H9 (cell line): ENCODE measurements at regions not wholly inside any gene's neighbourhood (a gene's known extent, or its start where the extent isn't known, plus 50 kb on each side); places are given as distances from the start of the nearest gene placed in this dataset.

ENCODE experiments used
- DNase-seq: peaks from one replicate; pipeline ENCODE4 v3.0.0-alpha.2; 2017
- H2AFZ ChIP-seq: one replicate; pipeline ENCODE4 v1.6.1; 2013; ENCODE audit warnings: mild to moderate bottlenecking, low read length, control low read depth, moderate library complexity
- H2AK5ac ChIP-seq: 2 replicates; pipeline ENCODE4 v1.6.1; 2013; ENCODE audit warnings: low read length, control low read depth, mixed read lengths; ENCODE audit not compliant: insufficient read length
- H2BK120ac ChIP-seq: one replicate; pipeline ENCODE4 v1.6.1; 2013; ENCODE audit warnings: low read depth, mild to moderate bottlenecking, low read length, control low read depth, inconsistent platforms; ENCODE audit not compliant: poor library complexity, severe bottlenecking
- H2BK12ac ChIP-seq: 2 replicates; pipeline ENCODE4 v1.6.1; 2013; ENCODE audit warnings: low read length, control low read depth, mixed read lengths, low read depth; ENCODE audit not compliant: insufficient read length
- H2BK15ac ChIP-seq: 2 replicates; pipeline ENCODE4 v1.6.1; 2013; ENCODE audit warnings: low read depth, low read length, control low read depth
- H2BK20ac ChIP-seq: one replicate; pipeline ENCODE4 v1.6.1; 2013; ENCODE audit warnings: low read depth, mild to moderate bottlenecking, low read length, control low read depth, inconsistent platforms; ENCODE audit not compliant: poor library complexity, severe bottlenecking
- H2BK5ac ChIP-seq: 2 replicates; pipeline ENCODE4 v1.6.1; 2013; ENCODE audit warnings: low read length, control low read depth, mixed read lengths; ENCODE audit not compliant: insufficient read length
- H3K14ac ChIP-seq: 2 replicates; pipeline ENCODE4 v1.6.1; 2013; ENCODE audit warnings: low read length, control low read depth; ENCODE audit not compliant: insufficient read depth
- H3K18ac ChIP-seq: 2 replicates; pipeline ENCODE4 v1.6.1; 2013; ENCODE audit warnings: low read depth, mild to moderate bottlenecking, mixed read lengths, low read length, control low read depth; ENCODE audit not compliant: insufficient read length
- H3K23ac ChIP-seq: 2 replicates; pipeline ENCODE4 v1.6.1; 2013; ENCODE audit warnings: low read length, control low read depth, mixed read lengths, low read depth; ENCODE audit not compliant: insufficient read length
- H3K23me2 ChIP-seq: 2 replicates; pipeline ENCODE4 v1.6.1; 2013; ENCODE audit warnings: low read depth, mild to moderate bottlenecking, mixed read lengths, low read length, control low read depth; ENCODE audit not compliant: insufficient read length, poor library complexity, severe bottlenecking
- H3K27ac ChIP-seq: 2 replicates; pipeline ENCODE4 v1.5.1; 2013; ENCODE audit warnings: low read length, control low read depth, mixed read lengths, low read depth; ENCODE audit not compliant: insufficient read length
- H3K27me3 ChIP-seq: 2 replicates; pipeline ENCODE4 v1.6.1; 2013; ENCODE audit warnings: low read length, control low read depth, inconsistent platforms; ENCODE audit not compliant: insufficient read depth
- H3K4ac ChIP-seq: 2 replicates; pipeline ENCODE4 v1.6.1; 2013; ENCODE audit warnings: low read depth, mild to moderate bottlenecking, control low read depth, inconsistent platforms, low read length, moderate library complexity
- H3K4me1 ChIP-seq: 2 replicates; pipeline ENCODE4 v1.6.1; 2013; ENCODE audit warnings: low read length, control low read depth, inconsistent platforms; ENCODE audit not compliant: insufficient read depth
- H3K4me2 ChIP-seq: 2 replicates; pipeline ENCODE4 v1.6.1; 2013; ENCODE audit warnings: low read length, control low read depth, mixed read lengths; ENCODE audit not compliant: insufficient read length, insufficient read depth
- H3K56ac ChIP-seq: 2 replicates; pipeline ENCODE4 v1.6.1; 2013; ENCODE audit warnings: low read depth, mild to moderate bottlenecking, mixed read lengths, low read length, control low read depth; ENCODE audit not compliant: insufficient read length
- H3K79me1 ChIP-seq: 2 replicates; pipeline ENCODE4 v1.6.1; 2013; ENCODE audit warnings: low read depth, mild to moderate bottlenecking, moderate library complexity, low read length, control low read depth, inconsistent platforms; ENCODE audit not compliant: insufficient read depth, poor library complexity, severe bottlenecking
- H3K79me2 ChIP-seq: 2 replicates; pipeline ENCODE4 v1.6.1; 2013; ENCODE audit warnings: low read length, control low read depth, inconsistent platforms; ENCODE audit not compliant: insufficient read depth
- H3K9ac ChIP-seq: 2 replicates; pipeline ENCODE4 v1.6.1; 2013; ENCODE audit warnings: low read length, control low read depth, mixed read lengths; ENCODE audit not compliant: insufficient read length; ENCODE audit errors: extremely low read depth
- H3K9me3 ChIP-seq: one replicate; pipeline ENCODE4 v1.6.1; 2013; ENCODE audit warnings: low read depth, low read length, inconsistent platforms; ENCODE audit not compliant: control insufficient read depth
- H3T11ph ChIP-seq: one replicate; pipeline ENCODE4 v1.6.1; 2013; ENCODE audit warnings: mild to moderate bottlenecking, low read length, control low read depth, inconsistent platforms
- H4K20me1 ChIP-seq: one replicate; pipeline ENCODE4 v1.6.1; 2013; ENCODE audit not compliant: control insufficient read depth, insufficient read length, insufficient read depth
- H4K5ac ChIP-seq: 2 replicates; pipeline ENCODE4 v1.6.1; 2013; ENCODE audit warnings: low read depth, mild to moderate bottlenecking, mixed read lengths, low read length, control low read depth; ENCODE audit not compliant: insufficient read length
- H4K8ac ChIP-seq: replicated peaks from 2 replicates; pipeline ENCODE4 v1.6.1; 2013; ENCODE audit warnings: low read length, control low read depth, mixed read lengths, low read depth; ENCODE audit not compliant: insufficient read length
- H4K91ac ChIP-seq: 2 replicates; pipeline ENCODE4 v1.6.1; 2013; ENCODE audit warnings: low read depth, mild to moderate bottlenecking, moderate library complexity, mixed read lengths, low read length, control low read depth; ENCODE audit not compliant: insufficient read length
- H3K27ac Mint-ChIP-seq, 3 experiments: 2 replicates in 2 of 3; 3 replicates in 1 of 3; pipeline ENCODE4 v1.8.0; 2020 to 2021; ENCODE audit warnings: mixed read lengths in 3 of 3, mild to moderate bottlenecking in 1 of 3, moderate library complexity in 1 of 3
- H3K27me3 Mint-ChIP-seq: 2 replicates; pipeline ENCODE4 v1.8.0; 2021; ENCODE audit warnings: low read depth, mild to moderate bottlenecking, moderate library complexity, mixed read lengths
- H3K36me3 Mint-ChIP-seq, 3 experiments: 2 replicates in 2 of 3; 3 replicates in 1 of 3; pipeline ENCODE4 v1.8.0; 2020 to 2021; ENCODE audit warnings: low read depth in 3 of 3, mixed read lengths in 3 of 3; ENCODE audit not compliant: insufficient read depth in 1 of 3
- H3K4me1 Mint-ChIP-seq, 2 experiments: 2 replicates each; pipeline ENCODE4 v1.8.0; 2020; ENCODE audit warnings: mixed read lengths in 2 of 2
- H3K4me3 Mint-ChIP-seq, 2 experiments: 2 replicates in 1 of 2; 3 replicates in 1 of 2; pipeline ENCODE4 v1.8.0; 2020 to 2021; ENCODE audit warnings: mild to moderate bottlenecking in 2 of 2, mixed read lengths in 2 of 2, moderate library complexity in 1 of 2
- H3K9me3 Mint-ChIP-seq, 2 experiments: 2 replicates in 1 of 2; 3 replicates in 1 of 2; pipeline ENCODE4 v1.8.0; 2020; ENCODE audit warnings: mild to moderate bottlenecking in 2 of 2, mixed read lengths in 2 of 2, moderate library complexity in 1 of 2
- CTCF ChIP-seq: fragments of 200-600 bp; sonication (generic); conservative IDR thresholded peaks from 3 replicates; pipeline ENCODE4 v1.8.0; 2021; ENCODE audit warnings: antibody characterized with exemption, mild to moderate bottlenecking
- WGBS: extraction: QIAGEN DNeasy Blood & Tissue Kit; methylation state at CpG from one replicate; pipeline ENCODE4 v1.1.7; 2013; ENCODE audit warnings: missing lambda C conversion rate, low lambda C conversion rate, mixed read lengths; ENCODE audit not compliant: insufficient read length; ENCODE audit errors: extremely low coverage; 5-methylcytosine and 5-hydroxymethylcytosine counted together

GRCh38 chr21:17690078-17690494 is 77.4 kb upstream of the BTG3 start:
- no peak for DNase-seq
- no peak overlapping the region; a peak in 2 of 7 replicates for H3K27ac Mint-ChIP-seq
- no CpG with 5 or more reads among the region's 1 CpG for WGBS
- no peak for TF ChIP-seq CTCF
- H4K8ac ChIP-seq, result no peak overlapping the region
- H2AK5ac ChIP-seq, result no peak overlapping the region
- no peaks in the 10 kb centered on the region for H3K23me2 ChIP-seq
- no peak overlapping the region for H2BK15ac ChIP-seq
- H2AFZ ChIP-seq, result no peak overlapping the region
- no peak overlapping the region for H3K4me2 ChIP-seq
- H3K79me1 ChIP-seq, result no peaks in the 10 kb centered on the region
- H4K5ac ChIP-seq, result no peak overlapping the region
- no peak overlapping the region for H4K91ac ChIP-seq
- no peak overlapping the region for H2BK120ac ChIP-seq
- 0 out of 2 replicates have a peak, but pooled peaks cover 3% of the 10 kb centered on the region for H3K4me1 ChIP-seq
- no peak overlapping the region for H2BK20ac ChIP-seq
- no peak overlapping the region for H2BK5ac ChIP-seq
- no peak overlapping the region for H3T11ph ChIP-seq
- no peaks in the 10 kb centered on the region for H4K20me1 ChIP-seq
- no peak overlapping the region for H3K18ac ChIP-seq
- no peak overlapping the region for H3K23ac ChIP-seq
- no peak overlapping the region for H3K9ac ChIP-seq
- H3K14ac ChIP-seq, result no peak overlapping the region
- H2BK12ac ChIP-seq, result no peak overlapping the region
- peaks cover 19 to 39% of the 10 kb centered on the region in 2 experiments for H3K9me3 Mint-ChIP-seq
- H3K4ac ChIP-seq, result no peak overlapping the region
- no peaks in the 10 kb centered on the region; the same call in 1 of the 2 replicates for H3K27me3 Mint-ChIP-seq
- no peaks in the 10 kb centered on the region for H3K9me3 ChIP-seq
- no peak overlapping the region for H3K27ac ChIP-seq
- H3K56ac ChIP-seq, result no peak overlapping the region
- peaks cover 9 to 37% (median 10%) of the 10 kb centered on the region in 3 experiments; a peak in 6 of 7 replicates for H3K36me3 Mint-ChIP-seq
- no peak overlapping the region for H3K4me3 Mint-ChIP-seq
- H3K27me3 ChIP-seq, result no peaks in the 10 kb centered on the region
- H3K79me2 ChIP-seq, result no peaks in the 10 kb centered on the region
- peaks cover 23 to 26% of the 10 kb centered on the region in 2 experiments for H3K4me1 Mint-ChIP-seq
